Nephron (organoid): ENCODE measurements at regions not wholly inside any gene's neighbourhood (a gene's known extent, or its start where the extent isn't known, plus 50 kb on each side); places are given as distances from the start of the nearest gene placed in this dataset.

Experiments
- H3K27ac Mint-ChIP-seq, 3 experiments: 2 replicates each; pipeline ENCODE4 v1.8.0; 2020; ENCODE audit warnings: mixed read lengths in 3 of 3, mild to moderate bottlenecking in 2 of 3, moderate library complexity in 1 of 3
- H3K27me3 Mint-ChIP-seq: 2 replicates; pipeline ENCODE4 v1.8.0; 2021; ENCODE audit warnings: low read depth, mild to moderate bottlenecking, moderate library complexity, mixed read lengths
- H3K36me3 Mint-ChIP-seq: 2 replicates; pipeline ENCODE4 v1.8.0; 2020; ENCODE audit warnings: low read depth, mixed read lengths
- H3K4me1 Mint-ChIP-seq: 2 replicates; pipeline ENCODE4 v1.8.0; 2020; ENCODE audit warnings: mixed read lengths
- H3K4me3 Mint-ChIP-seq, 3 experiments: 2 replicates each; pipeline ENCODE4 v1.8.0; 2020; ENCODE audit warnings: mild to moderate bottlenecking in 3 of 3, mixed read lengths in 3 of 3, moderate library complexity in 2 of 3
- H3K9me3 Mint-ChIP-seq: 2 replicates; pipeline ENCODE4 v1.8.0; 2020; ENCODE audit warnings: mixed read lengths
- TF ChIP-seq, protein P1 (sequence below), 3 experiments: fragments of 200-600 bp; sonication (generic); IDR thresholded peaks; one replicate each; pipeline ENCODE4 v1.5.0; 2021; ENCODE audit warnings: antibody characterized with exemption in 3 of 3; ENCODE audit not compliant: unreplicated experiment in 3 of 3

DNA sequence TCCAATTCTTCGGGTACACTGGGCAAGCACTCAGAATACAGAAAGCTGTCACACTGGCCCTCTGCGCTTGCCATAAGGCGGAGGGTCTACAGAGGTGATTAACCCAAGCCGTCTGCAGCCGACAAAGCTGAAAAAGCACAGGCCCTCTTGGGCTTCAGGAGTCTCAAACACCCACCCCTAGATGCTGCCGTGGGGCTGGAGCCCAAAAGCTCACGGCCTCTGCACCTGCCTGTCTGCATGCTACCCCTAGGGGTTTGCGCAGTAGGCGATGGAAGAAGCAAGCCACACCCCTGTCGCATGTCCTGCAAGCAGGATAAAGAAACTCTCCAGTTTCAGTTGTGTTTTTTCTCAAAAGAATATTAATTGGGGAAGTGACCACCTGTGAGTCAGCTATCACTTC lies 118.8 kb upstream of the PLEKHA5 start:
- no peaks in the 10 kb centered on the region for H3K36me3 Mint-ChIP-seq
- H3K4me3 Mint-ChIP-seq: no peak overlapping the region
- no peaks in the 10 kb centered on the region for H3K27me3 Mint-ChIP-seq
- H3K4me1 Mint-ChIP-seq: peaks cover 13% of the 10 kb centered on the region
- TF ChIP-seq, protein P1, sequence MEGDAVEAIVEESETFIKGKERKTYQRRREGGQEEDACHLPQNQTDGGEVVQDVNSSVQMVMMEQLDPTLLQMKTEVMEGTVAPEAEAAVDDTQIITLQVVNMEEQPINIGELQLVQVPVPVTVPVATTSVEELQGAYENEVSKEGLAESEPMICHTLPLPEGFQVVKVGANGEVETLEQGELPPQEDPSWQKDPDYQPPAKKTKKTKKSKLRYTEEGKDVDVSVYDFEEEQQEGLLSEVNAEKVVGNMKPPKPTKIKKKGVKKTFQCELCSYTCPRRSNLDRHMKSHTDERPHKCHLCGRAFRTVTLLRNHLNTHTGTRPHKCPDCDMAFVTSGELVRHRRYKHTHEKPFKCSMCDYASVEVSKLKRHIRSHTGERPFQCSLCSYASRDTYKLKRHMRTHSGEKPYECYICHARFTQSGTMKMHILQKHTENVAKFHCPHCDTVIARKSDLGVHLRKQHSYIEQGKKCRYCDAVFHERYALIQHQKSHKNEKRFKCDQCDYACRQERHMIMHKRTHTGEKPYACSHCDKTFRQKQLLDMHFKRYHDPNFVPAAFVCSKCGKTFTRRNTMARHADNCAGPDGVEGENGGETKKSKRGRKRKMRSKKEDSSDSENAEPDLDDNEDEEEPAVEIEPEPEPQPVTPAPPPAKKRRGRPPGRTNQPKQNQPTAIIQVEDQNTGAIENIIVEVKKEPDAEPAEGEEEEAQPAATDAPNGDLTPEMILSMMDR (IDR thresholded peaks at IDR 0.05; ENCODE audit: unreplicated experiment in 3 of 3): no peak
- peak overlapping the region in 1 of 3 experiments; percentile 34 for H3K27ac Mint-ChIP-seq
- no peaks in the 10 kb centered on the region for H3K9me3 Mint-ChIP-seq

DNA sequence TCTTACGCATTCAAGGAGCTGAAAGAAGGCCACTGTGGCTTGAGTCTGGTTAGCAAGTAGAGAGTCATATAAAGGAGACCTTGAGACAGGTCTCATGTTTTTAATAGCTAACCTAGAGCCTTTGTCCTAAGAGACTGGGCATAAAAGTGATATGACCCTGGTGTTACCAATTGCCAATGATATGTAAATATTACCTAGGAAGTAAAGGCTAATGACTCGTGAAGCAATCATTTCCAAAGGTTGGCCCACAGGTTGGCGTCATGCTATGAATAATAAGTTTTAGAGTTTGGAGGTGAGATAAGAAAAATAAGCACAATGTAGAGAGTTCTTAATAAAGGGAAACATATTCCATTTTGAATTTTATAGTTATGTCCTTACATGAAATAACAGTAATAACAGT lies 116.6 kb upstream of the PLEKHA5 start:
- Mint-ChIP-seq H3K27me3 (no peaks in the 10 kb centered on the region), H3K36me3 (no peaks in the 10 kb centered on the region), H3K4me1 (peaks cover 13% of the 10 kb centered on the region), H3K9me3 (no peaks in the 10 kb centered on the region), H3K4me3 (no peak overlapping the region), H3K27ac (peak overlapping the region; percentile 72 to 92 (median 78))
- TF ChIP-seq, protein P1 (IDR thresholded peaks at IDR 0.05; ENCODE audit: unreplicated experiment in 3 of 3): no peak

DNA sequence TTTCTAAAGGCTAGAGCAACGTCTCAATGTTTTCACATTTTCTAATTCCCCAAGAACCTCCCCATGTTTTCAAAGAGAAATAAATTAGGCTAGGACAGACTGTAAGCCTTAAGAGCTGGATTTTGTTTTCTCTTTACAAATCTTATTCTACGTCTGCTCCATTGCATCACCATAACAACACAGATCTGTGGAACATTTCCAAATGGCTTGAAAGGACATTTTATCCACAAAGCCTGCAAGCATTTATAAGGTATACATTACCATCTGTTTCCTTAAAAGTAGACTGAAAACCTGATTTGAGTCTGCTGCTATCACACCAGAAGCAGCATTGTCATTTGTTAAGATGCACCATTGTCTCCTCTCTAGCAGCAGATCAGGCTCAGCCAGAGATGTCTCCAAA lies 115.3 kb upstream of the PLEKHA5 start:
- H3K27me3 Mint-ChIP-seq: no peaks in the 10 kb centered on the region
- H3K36me3 Mint-ChIP-seq: no peaks in the 10 kb centered on the region
- H3K4me3 Mint-ChIP-seq: no peak overlapping the region
- H3K4me1 Mint-ChIP-seq: peaks cover 13% of the 10 kb centered on the region
- H3K9me3 Mint-ChIP-seq: no peaks in the 10 kb centered on the region
- TF ChIP-seq, protein P1 (IDR thresholded peaks at IDR 0.05; ENCODE audit: unreplicated experiment in 3 of 3): no peak
- peak overlapping the region; percentile 17 to 82 (median 33) for H3K27ac Mint-ChIP-seq

DNA sequence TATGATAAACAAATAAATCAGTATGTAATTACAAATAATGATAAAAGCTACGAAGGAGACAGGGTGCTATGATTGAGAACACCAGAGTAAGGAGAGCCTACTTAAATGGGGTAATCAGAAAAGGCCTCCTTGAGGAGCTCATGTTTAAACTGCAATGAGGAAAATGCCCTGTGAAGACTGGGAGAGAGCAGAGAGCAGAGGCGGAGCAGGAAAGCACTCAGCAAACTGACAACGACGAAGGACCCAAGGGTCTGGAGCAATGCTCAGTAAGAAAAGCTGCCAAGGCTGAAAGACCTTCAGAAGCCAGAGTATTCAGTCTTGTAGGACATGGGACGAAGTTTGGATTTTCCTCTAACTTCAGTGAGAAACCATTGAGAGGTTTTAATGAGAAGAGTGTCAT lies 114.2 kb upstream of the PLEKHA5 start:
- no peaks in the 10 kb centered on the region for H3K27me3 Mint-ChIP-seq
- TF ChIP-seq, protein P1 (IDR thresholded peaks at IDR 0.05; ENCODE audit: unreplicated experiment in 3 of 3): no peak
- H3K36me3 Mint-ChIP-seq: no peaks in the 10 kb centered on the region
- H3K4me1 Mint-ChIP-seq: peaks cover 13% of the 10 kb centered on the region
- peak overlapping the region in 1 of 3 experiments; percentile 51 for H3K27ac Mint-ChIP-seq
- H3K9me3 Mint-ChIP-seq: no peaks in the 10 kb centered on the region
- no peak overlapping the region for H3K4me3 Mint-ChIP-seq

DNA sequence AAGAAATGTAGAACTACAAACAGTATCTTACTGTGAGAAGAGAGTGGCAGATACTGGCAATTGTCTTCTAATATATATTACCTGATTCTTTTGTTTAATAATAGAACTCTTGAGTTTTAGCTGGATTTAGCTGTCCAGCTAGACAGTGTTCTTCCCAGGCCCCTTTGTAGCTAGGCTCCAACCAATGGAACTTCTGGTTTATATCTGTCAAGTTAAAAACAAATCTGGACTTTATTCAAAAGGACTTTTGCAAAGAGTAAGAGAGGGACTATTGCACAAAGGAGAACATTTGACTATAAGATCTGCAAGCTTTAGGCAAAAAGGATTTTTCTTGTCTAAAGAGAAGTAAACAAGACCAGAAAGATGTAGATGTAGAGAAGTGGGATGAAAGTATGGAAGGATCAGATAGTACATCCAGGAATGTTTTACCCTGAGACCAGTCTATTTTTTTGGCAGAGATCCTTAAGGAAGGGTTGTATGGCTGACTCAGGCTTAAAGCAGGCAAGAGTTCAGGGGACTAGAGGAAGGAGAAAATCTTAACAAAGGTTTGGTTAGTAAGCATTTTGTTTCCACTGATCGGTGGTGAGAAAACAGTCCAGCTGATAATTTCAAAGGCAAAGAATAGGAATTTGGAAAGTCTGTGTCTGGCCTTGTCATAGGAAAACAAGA lies 111.1 kb upstream of the PLEKHA5 start:
- Mint-ChIP-seq H3K9me3 (no peaks in the 10 kb centered on the region), H3K4me3 (no peak overlapping the region), H3K36me3 (no peaks in the 10 kb centered on the region), H3K27ac (peak overlapping the region in 1 of 3 experiments; percentile 22), H3K4me1 (peaks cover 13% of the 10 kb centered on the region), H3K27me3 (no peaks in the 10 kb centered on the region)
- TF ChIP-seq, protein P1 (IDR thresholded peaks at IDR 0.05; ENCODE audit: unreplicated experiment in 3 of 3): no peak

DNA sequence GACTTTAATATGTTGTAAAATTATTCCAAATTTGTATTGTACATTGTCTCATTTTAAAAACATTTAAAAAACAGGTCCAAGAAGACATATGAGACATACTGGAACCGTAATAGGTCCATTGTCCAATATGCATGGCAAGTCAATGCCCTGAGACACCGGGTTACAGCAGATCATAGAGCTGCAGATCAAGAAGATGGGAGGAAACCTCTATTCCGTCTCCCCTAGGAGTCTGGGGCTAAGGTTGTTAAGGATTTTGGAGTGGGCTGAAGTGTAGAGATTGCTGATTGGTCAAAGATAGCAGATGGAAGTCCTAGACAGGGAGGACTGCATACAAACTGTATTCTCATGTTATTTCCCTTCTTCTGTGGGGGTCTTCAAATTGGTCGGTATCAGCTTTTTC lies 108.3 kb upstream of the PLEKHA5 start:
- no peaks in the 10 kb centered on the region for H3K36me3 Mint-ChIP-seq
- H3K27me3 Mint-ChIP-seq: no peaks in the 10 kb centered on the region
- no peaks in the 10 kb centered on the region for H3K4me1 Mint-ChIP-seq
- peak overlapping the region; percentile 17 to 80 (median 47) for H3K27ac Mint-ChIP-seq
- peaks cover 3% of the 10 kb centered on the region for H3K9me3 Mint-ChIP-seq
- no peak overlapping the region for H3K4me3 Mint-ChIP-seq
- TF ChIP-seq, protein P1 (IDR thresholded peaks at IDR 0.05; ENCODE audit: unreplicated experiment in 3 of 3): no peak
